Endothelial cell of umbilical vein (primary cell): ENCODE measurements at regions not wholly inside any gene's neighbourhood (a gene's known extent, or its start where the extent isn't known, plus 50 kb on each side); places are given as distances from the start of the nearest gene placed in this dataset.

Experiments
- BruUV-seq: library from RNA; stranded (reverse); fragments of 400-500 nt; replicated peaks from 2 replicates; lab custom pipeline; 2021; lab: Mats Ljungman, UMichigan
- CTCF ChIA-PET: fragments of 300-600, 350-600 bp; sonication (Branson Sonifier 250); formaldehyde crosslinking; loops from one replicate; lab custom pipeline; 2021; ENCODE audit warnings: antibody characterized with exemption, inconsistent platforms; lab: Charles Lee
- POLR2A ChIA-PET: fragments of 300-600, 350-600 bp; sonication (Branson Sonifier 250); formaldehyde crosslinking; loops from one replicate; lab custom pipeline; 2021; ENCODE audit warnings: antibody characterized with exemption, inconsistent platforms; lab: Charles Lee
- DNase-seq: peaks from one replicate; pipeline ENCODE4 v3.0.0-alpha.2; 2011; ENCODE audit warnings: low read depth, low spot score
- FAIRE-seq: peaks from 2 replicates; lab custom pipeline; 2011; peaks lifted over from hg19 to GRCh38; lab: Jason Lieb, UNC
- H2AFZ ChIP-seq: 2 replicates; pipeline ENCODE4 v1.6.0; 2012; ENCODE audit warnings: low read depth, low read length, control low read depth, inconsistent platforms
- H3K27ac ChIP-seq: 2 replicates; pipeline ENCODE4 v1.5.1; 2011; ENCODE audit warnings: low read depth, mild to moderate bottlenecking, control low read depth, low read length, moderate library complexity; ENCODE audit not compliant: insufficient read depth
- H3K27me3 ChIP-seq, 2 experiments: 2 replicates each; pipeline versions ENCODE4 v1.6.0 to v1.6.1; 2011; ENCODE audit warnings: low read length in 2 of 2, mixed read lengths in 1 of 2; ENCODE audit not compliant: control insufficient read depth in 2 of 2, insufficient read depth in 2 of 2
- H3K36me3 ChIP-seq, 2 experiments: 2 replicates in 1 of 2; 3 replicates in 1 of 2; pipeline ENCODE4 v1.5.1; 2011; ENCODE audit warnings: low read length in 2 of 2, mild to moderate bottlenecking in 1 of 2, moderate library complexity in 1 of 2; ENCODE audit not compliant: control insufficient read depth in 2 of 2, insufficient read depth in 2 of 2; ENCODE audit errors: extremely low read depth in 1 of 2
- H3K4me1 ChIP-seq: 3 replicates; pipeline ENCODE4 v1.5.1; 2011; ENCODE audit warnings: mild to moderate bottlenecking, low read length; ENCODE audit not compliant: control insufficient read depth, insufficient read depth; ENCODE audit errors: extremely low read depth
- H3K4me2 ChIP-seq: 2 replicates; pipeline ENCODE4 v1.6.1; 2011; ENCODE audit warnings: low read length, control low read depth, mixed read lengths; ENCODE audit not compliant: insufficient read depth
- H3K4me3 ChIP-seq, 3 experiments: fragments of 200-600 bp in 1 of 3; sonication (generic), shearing (Covaris generic) in 1 of 3; replicated peaks in 1 of 3; 2 replicates each; pipeline ENCODE4 v1.5.1; 2011 to 2016; ENCODE audit warnings: control low read depth in 3 of 3, low read length in 3 of 3, mild to moderate bottlenecking in 2 of 3, inconsistent platforms in 1 of 3, low read depth in 1 of 3, moderate library complexity in 1 of 3; ENCODE audit not compliant: insufficient read depth in 1 of 3
- H3K79me2 ChIP-seq: 2 replicates; pipeline ENCODE4 v1.6.0; 2012; ENCODE audit warnings: low read length, inconsistent platforms; ENCODE audit not compliant: control insufficient read depth, insufficient read depth
- H3K9ac ChIP-seq: replicated peaks from 2 replicates; pipeline ENCODE3; 2011; ENCODE audit warnings: low read length, control low read depth; ENCODE audit not compliant: insufficient read depth; ENCODE audit errors: extremely low read depth
- H3K9me1 ChIP-seq: replicated peaks from 3 replicates; pipeline ENCODE4 v1.6.0; 2011; ENCODE audit warnings: mild to moderate bottlenecking, low read length; ENCODE audit not compliant: control insufficient read depth, insufficient read depth; ENCODE audit errors: extremely low read depth
- H3K9me3 ChIP-seq: replicated peaks from 2 replicates; pipeline ENCODE4 v1.5.1; 2012; ENCODE audit warnings: low read length, inconsistent platforms; ENCODE audit not compliant: control insufficient read depth, insufficient read depth
- H4K20me1 ChIP-seq: replicated peaks from 2 replicates; pipeline ENCODE3; 2011; ENCODE audit warnings: mild to moderate bottlenecking, low read length; ENCODE audit not compliant: control insufficient read depth, insufficient read depth; ENCODE audit errors: extremely low read depth
- EZH2 ChIP-seq: IDR thresholded peaks from 2 replicates; pipeline ENCODE4 v1.6.1; 2012; ENCODE audit warnings: borderline replicate concordance, low read depth, mild to moderate bottlenecking, moderate library complexity, low read length, inconsistent platforms; ENCODE audit not compliant: severe bottlenecking
- FOS ChIP-seq: IDR thresholded peaks from 2 replicates; pipeline ENCODE4 v1.6.1; 2011; ENCODE audit warnings: mild to moderate bottlenecking, low read length, moderate library complexity, borderline replicate concordance; ENCODE audit not compliant: insufficient read depth
- MYC ChIP-seq: IDR thresholded peaks from one replicate; pipeline ENCODE4 v1.6.1; 2011; ENCODE audit warnings: mild to moderate bottlenecking, low read depth, low read length
- POLR2A ChIP-seq: IDR thresholded peaks from 2 replicates; pipeline ENCODE4 v1.6.1; 2012; ENCODE audit warnings: low read depth, mild to moderate bottlenecking, control low read depth, low read length
- POLR2AphosphoS5 ChIP-seq: IDR thresholded peaks from 2 replicates; pipeline ENCODE4 v1.6.1; 2012; ENCODE audit warnings: low read depth, mild to moderate bottlenecking, control low read depth, low read length, moderate library complexity; ENCODE audit not compliant: insufficient read depth
- dilution Hi-C: fragments of 300-500 bp; cut with MboI; formaldehyde crosslinking; loops from one replicate; pipeline ENCODE4 v1.15.0; 2019; ENCODE audit warnings: low sequenced_read_pairs; ENCODE audit not compliant: extremely low pct_ligation_motif_present
- intact Hi-C: fragments of 100-400 bp; cut with micrococcal nuclease; formaldehyde crosslinking; loops from one replicate; pipeline ENCODE4 v1.10.0; 2022
- TF ChIP-seq, protein P1 (sequence below): IDR thresholded peaks from 2 replicates; pipeline ENCODE4 v1.6.1; 2011; ENCODE audit not compliant: insufficient read depth, insufficient read length
- TF ChIP-seq, protein P2 (sequence below), 2 donors: IDR thresholded peaks; 1 replicate in 1 of 2; 2 replicates in 1 of 2; pipeline ENCODE4 v1.5.1; 2011; ENCODE audit warnings: low read length in 2 of 2, mild to moderate bottlenecking in 2 of 2, moderate library complexity in 2 of 2, control low read depth in 1 of 2, inconsistent platforms in 1 of 2, low read depth in 1 of 2; ENCODE audit not compliant: insufficient read depth in 1 of 2; ENCODE audit errors: extremely low read depth in 1 of 2

DNA sequence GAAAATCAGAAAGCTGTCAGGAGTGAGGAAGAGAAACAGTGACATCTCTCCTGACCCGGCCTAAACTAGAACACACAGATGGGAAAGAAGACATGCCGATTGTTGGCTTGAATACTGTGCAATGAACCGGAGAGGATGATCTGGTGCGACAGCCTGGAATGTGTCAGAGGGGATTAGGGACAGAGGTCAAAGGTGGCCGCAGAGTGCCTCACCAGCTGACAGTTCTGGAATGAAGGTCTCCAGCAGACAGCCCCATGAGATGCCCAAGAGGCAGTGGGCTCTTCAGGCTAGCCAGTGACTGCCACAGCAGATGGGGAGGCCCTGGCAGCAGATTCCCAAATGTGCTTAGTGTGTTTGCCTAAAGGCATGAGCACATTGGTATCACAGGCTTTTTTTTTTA is 623.2 kb downstream of the CDH8 start:
- Histone ChIP-seq H3K9ac (no peak overlapping the region), H3K36me3 (no peaks in the 10 kb centered on the region), H4K20me1 (no peaks in the 10 kb centered on the region), H3K4me1 (no peaks in the 10 kb centered on the region), H3K79me2 (no peaks in the 10 kb centered on the region), H3K9me1 (no peaks in the 10 kb centered on the region), H3K27ac (no peak overlapping the region), H3K9me3 (no peaks in the 10 kb centered on the region), H2AFZ (no peak overlapping the region), H3K4me3 (no peak overlapping the region), H3K4me2 (no peak overlapping the region), H3K27me3 (no peaks in the 10 kb centered on the region)
- dilution Hi-C loops (no loop called here), intact Hi-C loops (no loop called here)
- ChIA-PET CTCF (no interaction called here), POLR2A (no interaction called here)
- FAIRE-seq (no peak), DNase-seq (no peak)
- no TSS peak for BruUV-seq
- TF ChIP-seq POLR2A, result no peak
- TF ChIP-seq, protein P1, sequence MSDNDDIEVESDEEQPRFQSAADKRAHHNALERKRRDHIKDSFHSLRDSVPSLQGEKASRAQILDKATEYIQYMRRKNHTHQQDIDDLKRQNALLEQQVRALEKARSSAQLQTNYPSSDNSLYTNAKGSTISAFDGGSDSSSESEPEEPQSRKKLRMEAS, result no peak

DNA sequence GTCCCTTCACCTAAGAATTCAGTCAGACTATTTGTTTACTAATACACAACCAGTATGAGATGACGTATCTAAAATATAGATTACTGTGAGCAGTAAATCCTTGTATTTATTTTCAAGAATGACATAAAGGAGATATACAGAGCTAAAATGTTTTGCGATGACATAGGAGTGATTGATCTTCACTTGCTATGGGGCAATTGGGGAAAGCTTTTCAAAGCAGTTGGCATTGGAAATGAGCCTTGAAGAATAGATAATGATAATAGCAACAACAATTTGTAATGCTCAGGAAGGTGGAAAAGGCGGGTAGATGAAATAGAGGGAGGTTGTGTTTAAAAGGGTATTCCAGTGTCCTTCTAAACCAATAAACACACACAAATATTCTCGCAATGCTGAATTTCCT is 623.7 kb downstream of the CDH8 start:
- Histone ChIP-seq H3K27me3 (no peaks in the 10 kb centered on the region), H2AFZ (no peak overlapping the region), H3K4me1 (no peaks in the 10 kb centered on the region), H3K4me3 (no peak overlapping the region), H3K9me3 (no peaks in the 10 kb centered on the region), H4K20me1 (no peaks in the 10 kb centered on the region), H3K36me3 (no peaks in the 10 kb centered on the region), H3K79me2 (no peaks in the 10 kb centered on the region), H3K27ac (no peak overlapping the region), H3K4me2 (no peak overlapping the region), H3K9me1 (no peaks in the 10 kb centered on the region), H3K9ac (no peak overlapping the region)
- dilution Hi-C loops (no loop called here), intact Hi-C loops (no loop called here)
- CTCF ChIA-PET, result no interaction called here
- POLR2A ChIA-PET, result no interaction called here
- TF ChIP-seq EZH2 (no peak), MYC (no peak), FOS (no peak), POLR2AphosphoS5 (no peak)
- TF ChIP-seq, protein P1, result no peak
- TF ChIP-seq, protein P2, sequence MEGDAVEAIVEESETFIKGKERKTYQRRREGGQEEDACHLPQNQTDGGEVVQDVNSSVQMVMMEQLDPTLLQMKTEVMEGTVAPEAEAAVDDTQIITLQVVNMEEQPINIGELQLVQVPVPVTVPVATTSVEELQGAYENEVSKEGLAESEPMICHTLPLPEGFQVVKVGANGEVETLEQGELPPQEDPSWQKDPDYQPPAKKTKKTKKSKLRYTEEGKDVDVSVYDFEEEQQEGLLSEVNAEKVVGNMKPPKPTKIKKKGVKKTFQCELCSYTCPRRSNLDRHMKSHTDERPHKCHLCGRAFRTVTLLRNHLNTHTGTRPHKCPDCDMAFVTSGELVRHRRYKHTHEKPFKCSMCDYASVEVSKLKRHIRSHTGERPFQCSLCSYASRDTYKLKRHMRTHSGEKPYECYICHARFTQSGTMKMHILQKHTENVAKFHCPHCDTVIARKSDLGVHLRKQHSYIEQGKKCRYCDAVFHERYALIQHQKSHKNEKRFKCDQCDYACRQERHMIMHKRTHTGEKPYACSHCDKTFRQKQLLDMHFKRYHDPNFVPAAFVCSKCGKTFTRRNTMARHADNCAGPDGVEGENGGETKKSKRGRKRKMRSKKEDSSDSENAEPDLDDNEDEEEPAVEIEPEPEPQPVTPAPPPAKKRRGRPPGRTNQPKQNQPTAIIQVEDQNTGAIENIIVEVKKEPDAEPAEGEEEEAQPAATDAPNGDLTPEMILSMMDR (IDR thresholded peaks at IDR 0.05; ENCODE audit: extremely low read depth in 1 of 2, insufficient read depth in 1 of 2, low read depth in 1 of 2, low read length in 2 of 2), result no peak
- FAIRE-seq (no peak), DNase-seq (no peak)
- BruUV-seq, result no TSS peak
